Vagina (tissue), 2 donors: ENCODE measurements at regions not wholly inside any gene's neighbourhood (a gene's known extent, or its start where the extent isn't known, plus 50 kb on each side); places are given as distances from the start of the nearest gene placed in this dataset.

ENCODE experiments used
- POLR2A ChIP-seq, 2 donors: fragments of 450-650 bp; IDR thresholded peaks; one replicate each; pipeline ENCODE4 v1.6.1; 2017; ENCODE audit warnings: antibody characterized with exemption in 2 of 2, mild to moderate bottlenecking in 2 of 2, moderate library complexity in 2 of 2
- POLR2AphosphoS5 ChIP-seq, 2 donors: sonication (generic); formaldehyde crosslinking; IDR thresholded peaks; one replicate each; pipeline ENCODE4 v1.9.0; 2017; ENCODE audit warnings: antibody characterized with exemption in 2 of 2, mild to moderate bottlenecking in 2 of 2, low read depth in 1 of 2; ENCODE audit not compliant: insufficient read depth in 1 of 2
- TF ChIP-seq, protein P1 (sequence below), 3 experiments: fragments of 450-650 bp in 2 of 3; fragments of 200-600 bp in 1 of 3; sonication (generic) in 1 of 3; IDR thresholded peaks; one replicate each; pipeline ENCODE4 v1.5.1; 2017 to 2019; ENCODE audit warnings: antibody characterized with exemption in 3 of 3, mild to moderate bottlenecking in 2 of 3, moderate library complexity in 2 of 3

DNA sequence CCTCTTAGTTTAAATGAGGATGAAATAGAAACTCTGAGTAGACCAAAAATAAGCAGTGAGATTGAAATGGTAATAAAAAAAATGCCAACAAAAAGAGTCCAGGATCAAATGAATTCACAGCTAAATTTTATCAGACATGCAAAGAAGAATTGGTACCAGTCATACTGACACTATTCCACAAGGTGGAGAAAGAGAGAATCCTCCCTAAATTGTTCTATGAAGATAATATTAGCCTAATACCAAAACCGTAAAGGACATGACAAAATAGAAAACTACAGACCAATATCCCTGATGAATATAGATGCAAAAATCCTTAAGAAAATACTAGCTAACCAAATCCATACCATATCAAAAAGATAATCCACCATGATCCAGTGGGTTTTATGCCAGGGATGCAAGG, 169.8 kb upstream of the CHORDC1 start:
- TF ChIP-seq POLR2AphosphoS5 (IDR thresholded peaks at IDR 0.05; ENCODE audit: insufficient read depth in 1 of 2, low read depth in 1 of 2) (no peak), POLR2A (IDR thresholded peaks at IDR 0.05) (no peak)
- TF ChIP-seq, protein P1, sequence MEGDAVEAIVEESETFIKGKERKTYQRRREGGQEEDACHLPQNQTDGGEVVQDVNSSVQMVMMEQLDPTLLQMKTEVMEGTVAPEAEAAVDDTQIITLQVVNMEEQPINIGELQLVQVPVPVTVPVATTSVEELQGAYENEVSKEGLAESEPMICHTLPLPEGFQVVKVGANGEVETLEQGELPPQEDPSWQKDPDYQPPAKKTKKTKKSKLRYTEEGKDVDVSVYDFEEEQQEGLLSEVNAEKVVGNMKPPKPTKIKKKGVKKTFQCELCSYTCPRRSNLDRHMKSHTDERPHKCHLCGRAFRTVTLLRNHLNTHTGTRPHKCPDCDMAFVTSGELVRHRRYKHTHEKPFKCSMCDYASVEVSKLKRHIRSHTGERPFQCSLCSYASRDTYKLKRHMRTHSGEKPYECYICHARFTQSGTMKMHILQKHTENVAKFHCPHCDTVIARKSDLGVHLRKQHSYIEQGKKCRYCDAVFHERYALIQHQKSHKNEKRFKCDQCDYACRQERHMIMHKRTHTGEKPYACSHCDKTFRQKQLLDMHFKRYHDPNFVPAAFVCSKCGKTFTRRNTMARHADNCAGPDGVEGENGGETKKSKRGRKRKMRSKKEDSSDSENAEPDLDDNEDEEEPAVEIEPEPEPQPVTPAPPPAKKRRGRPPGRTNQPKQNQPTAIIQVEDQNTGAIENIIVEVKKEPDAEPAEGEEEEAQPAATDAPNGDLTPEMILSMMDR (IDR thresholded peaks at IDR 0.05): no peak
